ENCODE measurements at regions not wholly inside any gene's neighbourhood (a gene's known extent, or its start where the extent isn't known, plus 50 kb on each side); places are given as distances from the start of the nearest gene placed in this dataset.

DNA sequence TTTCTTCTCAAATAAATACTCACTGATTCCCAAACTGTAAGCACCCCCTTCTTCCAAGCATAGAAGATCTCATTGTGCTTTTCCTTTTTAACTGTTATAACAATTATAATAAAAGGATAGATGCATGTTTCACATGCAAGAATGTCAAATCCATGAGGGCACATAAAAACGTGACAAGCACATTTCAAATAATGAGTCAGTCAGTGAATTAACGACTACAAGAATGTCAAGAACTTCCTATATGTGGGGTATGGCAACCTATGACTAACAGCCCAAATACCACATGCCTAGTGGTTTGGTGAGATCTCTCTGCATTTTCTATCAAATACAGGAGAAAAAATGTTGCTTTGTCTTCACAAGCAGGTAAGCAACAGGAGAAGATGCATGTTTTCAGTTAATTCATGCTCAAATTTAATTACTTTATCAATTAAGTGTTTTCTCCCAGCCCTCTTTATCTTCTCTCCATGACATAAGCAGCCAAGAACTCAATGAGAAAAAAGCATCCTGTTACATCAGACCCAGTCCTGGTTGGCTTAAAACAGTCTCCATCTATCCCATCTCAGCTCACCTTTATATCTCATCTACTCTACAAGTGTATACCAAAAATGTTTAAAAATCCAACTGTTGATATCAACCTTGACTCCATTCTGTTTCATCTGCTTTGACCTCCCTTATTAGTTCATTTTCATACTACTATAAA is 181.5 kb upstream of the LMCD1 start:
- no peak for TF ChIP-seq EZH2 (IDR thresholded peaks at IDR 0.05; ENCODE audit: insufficient read depth, poor library complexity, severe bottlenecking)
- no peak for TF ChIP-seq EZH2phosphoT487 (IDR thresholded peaks at IDR 0.05; ENCODE audit: insufficient read depth, low read depth)

Measured in GM23248 (cell line).